Activated naive CD4-positive, alpha-beta T cell treated with anti-CD3 and anti-CD28 coated beads, Interleukin-2, amount 10 ng/mL, durations not matched to agents 7 days and 5 days (primary cell): ENCODE measurements at regions not wholly inside any gene's neighbourhood (a gene's known extent, or its start where the extent isn't known, plus 50 kb on each side); places are given as distances from the start of the nearest gene placed in this dataset.
"Not testable (repeated sequence)": the region's sequence is repeated elsewhere in the genome, so short reads cannot be mapped to it uniquely, and the experiment has no call there.

Experiments
- CTCF ChIA-PET: fragments of 350-600 bp; sonication (Branson Sonifier 250); formaldehyde crosslinking; loops from one replicate; lab custom pipeline; 2021; ENCODE audit warnings: antibody characterized with exemption; lab: Charles Lee
- DNase-seq: peaks from one replicate; pipeline ENCODE4 v3.0.0-alpha.2; 2020
- H3K27ac Mint-ChIP-seq: one replicate; pipeline ENCODE4 v1.8.0; 2021; ENCODE audit warnings: mild to moderate bottlenecking, moderate library complexity, mixed read lengths
- H3K27me3 Mint-ChIP-seq: one replicate; pipeline ENCODE4 v1.8.0; 2021; ENCODE audit warnings: mild to moderate bottlenecking, mixed read lengths
- H3K36me3 Mint-ChIP-seq: one replicate; pipeline ENCODE4 v1.8.0; 2021; ENCODE audit warnings: mixed read lengths
- H3K4me1 Mint-ChIP-seq: one replicate; pipeline ENCODE4 v1.8.0; 2021; ENCODE audit warnings: mixed read lengths
- H3K4me3 Mint-ChIP-seq: one replicate; pipeline ENCODE4 v1.8.0; 2021; ENCODE audit warnings: mild to moderate bottlenecking, moderate library complexity, mixed read lengths
- H3K9me3 Mint-ChIP-seq: one replicate; pipeline ENCODE4 v1.8.0; 2021; ENCODE audit warnings: mixed read lengths

DNA sequence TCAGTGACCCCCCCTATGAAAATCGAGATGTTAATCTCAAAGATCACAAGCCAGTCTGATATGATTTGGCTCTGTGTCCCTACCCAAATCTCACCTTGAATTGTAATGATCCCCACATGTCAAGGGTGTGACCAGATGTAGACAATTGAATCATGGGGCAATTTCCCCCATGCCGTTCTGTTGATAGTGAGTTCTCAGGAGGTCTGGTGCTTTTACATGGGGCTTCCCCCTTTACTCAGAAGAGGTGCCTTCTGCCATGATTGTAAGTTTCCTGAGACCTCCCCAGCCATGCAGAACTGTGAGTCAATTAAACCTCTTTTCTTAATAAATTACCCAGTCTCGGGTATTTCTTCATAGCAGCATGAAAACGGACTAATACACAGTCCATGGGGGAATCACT lies 459.5 kb downstream of the MFSD1 start:
- not testable (repeated sequence) for H3K4me3 Mint-ChIP-seq
- CTCF ChIA-PET = interaction anchor here (0.6 to 3.2 kb wide), 6 partner anchors 9 to 615 kb away, joined by 3 to 49 read pairs (median 6); no protein-coding TSS in a partner anchor

DNA sequence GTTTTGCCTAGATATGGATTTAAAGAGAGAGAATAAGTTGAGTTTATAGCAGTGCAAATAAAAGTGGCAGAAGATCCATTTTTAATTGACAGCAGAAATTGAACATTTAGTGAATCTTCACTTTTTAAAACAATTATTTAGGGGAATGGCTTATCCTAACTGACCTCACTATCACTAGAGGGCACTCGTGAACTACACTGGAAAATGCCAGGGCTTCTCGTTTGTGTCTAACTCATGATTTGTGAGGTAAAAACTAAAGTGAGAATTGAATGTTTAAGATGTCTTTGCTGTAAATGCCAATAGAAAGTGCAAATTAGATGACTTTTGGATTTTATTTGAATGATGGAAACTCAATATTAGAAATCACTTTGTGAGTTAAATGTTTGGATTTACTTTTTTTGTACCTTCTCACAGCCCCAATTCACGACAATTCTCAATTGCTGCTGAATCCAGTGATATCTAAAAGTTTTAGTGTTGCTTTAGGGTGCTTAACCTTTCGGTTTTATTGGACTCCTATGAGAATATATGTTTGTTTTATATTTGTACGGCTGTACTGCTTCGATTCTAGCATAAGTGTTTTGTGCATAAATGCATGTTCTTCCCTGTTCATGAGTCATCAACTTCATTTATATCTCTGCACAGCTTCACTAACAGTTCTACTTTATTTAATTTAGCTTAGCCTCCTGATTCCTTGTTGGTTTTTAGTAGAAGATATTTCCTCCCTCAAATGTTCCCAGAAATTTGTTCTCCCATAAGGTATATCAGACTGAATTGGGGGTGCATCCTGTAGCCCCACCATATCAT lies 462.1 kb downstream of the MFSD1 start:
- Mint-ChIP-seq H3K27ac (no peak overlapping the region), H3K4me3 (no peak overlapping the region), H3K9me3 (no peaks in the 10 kb centered on the region), H3K4me1 (no peaks in the 10 kb centered on the region), H3K27me3 (no peaks in the 10 kb centered on the region), H3K36me3 (no peaks in the 10 kb centered on the region)
- DNase-seq = peak; percentile 26
- CTCF ChIA-PET = interaction anchor here (0.9 to 3.2 kb wide), 3 partner anchors 11 to 541 kb away, joined by 4 to 24 read pairs (median 7); no protein-coding TSS in a partner anchor

More for the DNA sequence above, 459.5 kb downstream of the MFSD1 start:
- not testable (repeated sequence) for H3K4me1 Mint-ChIP-seq, H3K27ac Mint-ChIP-seq, DNase-seq, H3K36me3 Mint-ChIP-seq, H3K27me3 Mint-ChIP-seq, H3K9me3 Mint-ChIP-seq

DNA sequence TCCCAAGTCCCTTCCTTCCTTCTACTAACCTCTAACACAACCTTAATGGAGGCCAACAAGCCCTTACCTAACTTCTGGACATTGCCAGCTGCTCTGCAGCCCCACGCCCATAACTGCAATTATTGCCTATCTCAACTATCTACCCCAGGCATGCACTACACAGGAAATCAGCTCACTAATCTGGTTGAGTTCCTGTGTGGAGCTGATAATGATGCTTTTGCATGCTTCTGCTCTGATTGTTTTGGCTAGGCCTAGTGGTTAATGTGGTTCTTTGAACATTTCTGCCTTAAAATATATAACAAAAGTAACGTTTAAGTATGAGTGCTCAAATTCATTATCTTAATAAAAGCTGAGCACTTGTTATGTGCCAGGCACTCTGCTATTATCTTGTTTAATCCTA lies 463.9 kb downstream of the MFSD1 start:
- no peak overlapping the region for H3K27ac Mint-ChIP-seq
- no peaks in the 10 kb centered on the region for H3K9me3 Mint-ChIP-seq
- H3K36me3 Mint-ChIP-seq = no peaks in the 10 kb centered on the region
- CTCF ChIA-PET = interaction anchor here (1.2 to 3.2 kb wide), 4 partner anchors 9 to 539 kb away, joined by 3 to 24 read pairs (median 6); no protein-coding TSS in a partner anchor
- no peak for DNase-seq
- no peak overlapping the region for H3K4me3 Mint-ChIP-seq
- H3K4me1 Mint-ChIP-seq = no peaks in the 10 kb centered on the region
- H3K27me3 Mint-ChIP-seq = no peaks in the 10 kb centered on the region

DNA sequence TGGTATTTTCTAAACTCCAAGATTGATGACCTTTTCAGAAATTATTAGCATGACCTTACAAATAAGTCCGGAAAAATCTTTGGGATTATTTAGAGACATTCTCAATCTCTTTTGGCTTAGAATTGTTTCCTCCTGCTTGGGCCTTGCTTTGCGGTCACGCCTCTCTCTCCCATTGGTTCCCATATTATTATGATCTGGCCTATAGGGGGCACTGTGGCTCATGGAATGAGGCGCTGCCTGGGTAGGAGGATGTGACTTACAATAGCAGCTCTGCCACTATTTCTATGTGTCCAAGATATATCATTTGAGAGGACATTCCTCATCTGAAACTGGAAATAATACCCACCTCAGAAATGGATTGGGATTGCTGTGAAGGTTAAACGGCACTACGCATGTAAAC lies 464.9 kb downstream of the MFSD1 start:
- H3K9me3 Mint-ChIP-seq = no peaks in the 10 kb centered on the region
- no peak overlapping the region for H3K27ac Mint-ChIP-seq
- H3K4me1 Mint-ChIP-seq = no peaks in the 10 kb centered on the region
- CTCF ChIA-PET = interaction anchor here (1.1 to 3.2 kb wide), 4 partner anchors 10 to 538 kb away, joined by 3 to 24 read pairs (median 6); no protein-coding TSS in a partner anchor
- no peak overlapping the region for H3K4me3 Mint-ChIP-seq
- no peaks in the 10 kb centered on the region for H3K36me3 Mint-ChIP-seq
- DNase-seq = no peak
- no peaks in the 10 kb centered on the region for H3K27me3 Mint-ChIP-seq

DNA sequence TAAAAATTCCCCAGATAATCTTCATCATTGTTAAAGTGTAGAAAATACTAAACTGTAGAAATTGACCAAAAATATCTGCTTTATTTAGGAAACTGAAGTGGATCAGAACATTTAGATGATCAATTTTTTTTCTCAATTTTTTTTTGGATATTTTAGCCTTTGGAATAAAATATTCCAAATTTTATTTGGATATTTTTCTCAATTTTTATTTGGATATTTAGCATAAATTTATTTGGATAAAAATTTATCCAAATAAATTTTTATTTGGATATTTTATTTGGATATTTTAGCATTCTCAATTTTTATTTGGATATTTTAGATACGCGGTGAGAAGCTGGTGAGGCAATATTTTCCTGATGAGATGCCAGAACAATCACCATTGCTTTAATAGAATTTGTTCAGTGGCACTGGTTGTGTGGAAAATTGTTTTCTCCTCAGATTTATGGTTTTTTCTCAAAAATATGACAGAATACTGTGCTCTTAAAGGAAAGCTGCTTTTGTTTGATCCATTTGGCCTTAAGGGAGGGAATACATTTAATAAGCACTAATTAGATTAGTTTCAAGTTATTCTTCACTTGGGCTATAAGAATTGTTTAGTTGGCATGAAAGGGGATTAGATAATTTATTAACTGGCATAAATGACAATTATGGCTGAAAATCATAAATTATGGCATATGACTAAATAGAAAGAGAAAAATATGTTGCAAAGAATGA lies 470.1 kb downstream of the MFSD1 start:
- no peaks in the 10 kb centered on the region for H3K4me1 Mint-ChIP-seq
- H3K9me3 Mint-ChIP-seq = no peaks in the 10 kb centered on the region
- no peak for DNase-seq
- no peaks in the 10 kb centered on the region for H3K36me3 Mint-ChIP-seq
- no peak overlapping the region for H3K27ac Mint-ChIP-seq
- no peak overlapping the region for H3K4me3 Mint-ChIP-seq
- CTCF ChIA-PET = no interaction called here
- H3K27me3 Mint-ChIP-seq = no peaks in the 10 kb centered on the region

DNA sequence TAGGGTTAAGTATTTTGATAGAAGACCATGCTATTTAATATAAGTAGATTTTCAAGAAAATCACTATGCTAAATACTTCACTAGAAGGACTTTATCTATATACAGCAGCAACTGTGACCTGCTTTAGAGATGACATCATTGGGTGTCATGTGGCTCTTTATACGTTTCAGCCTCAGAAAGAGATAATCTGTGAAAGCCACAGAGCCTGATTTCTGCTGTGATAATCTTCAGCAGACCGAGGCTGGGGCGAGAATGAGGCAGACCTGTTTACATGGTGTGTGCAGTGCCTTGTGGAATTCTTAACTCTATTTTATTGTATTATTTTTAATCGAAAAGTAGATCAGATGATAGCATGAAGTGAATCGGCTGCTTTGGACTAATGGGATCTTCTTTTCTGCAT lies 471.2 kb downstream of the MFSD1 start:
- Mint-ChIP-seq H3K36me3 (no peaks in the 10 kb centered on the region), H3K4me3 (no peak overlapping the region), H3K27me3 (no peaks in the 10 kb centered on the region), H3K27ac (no peak overlapping the region), H3K9me3 (no peaks in the 10 kb centered on the region), H3K4me1 (no peaks in the 10 kb centered on the region)
- no peak for DNase-seq
- CTCF ChIA-PET = interaction anchor here (0.6 kb wide), 1 partner anchor 356 kb away, joined by 3 read pairs; no protein-coding TSS in a partner anchor

DNA sequence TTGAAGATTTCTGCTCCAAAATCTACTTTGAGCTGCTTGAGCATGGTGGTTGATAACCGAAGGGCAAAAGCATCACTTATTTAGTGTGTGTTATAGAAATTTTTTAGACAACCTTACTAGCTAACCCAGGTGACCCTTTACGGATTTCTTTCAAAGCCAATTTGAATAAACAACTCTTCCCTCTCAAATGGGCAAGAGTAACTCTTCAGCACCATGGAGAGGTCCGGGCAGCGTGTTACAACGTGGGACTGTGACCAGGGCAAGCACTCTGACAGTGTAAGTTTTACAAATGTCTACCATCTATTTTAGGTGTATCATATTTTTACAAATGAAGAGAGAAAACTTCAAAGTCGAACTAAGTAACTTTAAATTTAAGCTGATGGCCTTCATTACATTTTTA lies 471.8 kb downstream of the MFSD1 start:
- peak; percentile 42 for DNase-seq
- Mint-ChIP-seq H3K27ac (no peak overlapping the region), H3K4me3 (no peak overlapping the region), H3K27me3 (no peaks in the 10 kb centered on the region), H3K4me1 (no peaks in the 10 kb centered on the region), H3K36me3 (no peaks in the 10 kb centered on the region), H3K9me3 (no peaks in the 10 kb centered on the region)
- CTCF ChIA-PET = interaction anchor here (0.6 to 1.2 kb wide), 2 partner anchors 13 to 356 kb away, joined by 3 read pairs; no protein-coding TSS in a partner anchor

DNA sequence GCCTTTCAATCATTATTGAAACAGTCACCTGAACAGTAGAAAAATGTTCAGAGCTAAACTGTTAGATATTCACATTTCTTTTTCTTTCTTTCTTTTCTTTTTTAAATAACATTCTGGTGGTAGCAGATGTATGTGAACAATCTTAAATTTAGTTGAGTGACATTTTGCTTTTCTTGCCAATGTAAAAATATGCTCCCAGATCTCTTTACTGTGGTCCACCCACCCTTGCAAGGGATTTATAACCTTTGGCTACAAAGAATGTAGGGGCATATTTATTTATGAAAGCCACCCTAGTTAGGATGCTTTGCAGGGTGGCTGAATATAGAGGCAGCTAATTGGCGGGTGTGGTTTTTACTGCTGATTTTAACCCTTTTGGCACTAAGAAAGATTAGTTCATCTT lies 473.9 kb downstream of the MFSD1 start:
- Mint-ChIP-seq H3K4me1 (no peaks in the 10 kb centered on the region), H3K27me3 (no peaks in the 10 kb centered on the region), H3K4me3 (no peak overlapping the region), H3K27ac (no peak overlapping the region), H3K9me3 (no peaks in the 10 kb centered on the region), H3K36me3 (no peaks in the 10 kb centered on the region)
- DNase-seq = no peak
- CTCF ChIA-PET = no interaction called here

DNA sequence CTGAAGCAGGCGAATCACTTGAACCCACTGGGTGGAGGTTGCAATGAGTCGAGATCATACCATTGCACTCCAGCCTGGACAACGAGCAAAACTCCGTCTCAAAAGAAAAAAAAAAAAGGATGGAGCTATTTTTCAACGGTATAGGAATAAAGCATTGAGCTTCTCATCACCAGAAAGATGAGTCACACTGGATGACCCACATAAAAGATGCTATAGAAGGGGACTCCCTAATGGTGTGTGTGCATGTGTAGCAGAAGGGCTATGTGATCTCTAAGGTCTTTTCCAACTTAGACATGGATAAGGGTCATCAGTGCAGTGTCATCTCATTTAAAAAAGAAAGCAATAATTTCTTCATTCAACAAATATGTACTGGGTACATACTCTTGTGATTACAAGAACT lies 476.0 kb downstream of the MFSD1 start:
- CTCF ChIA-PET = interaction anchor here (0.6 to 0.7 kb wide), 2 partner anchors 11 to 13 kb away, joined by 3 read pairs; no protein-coding TSS in a partner anchor
- no peaks in the 10 kb centered on the region for H3K9me3 Mint-ChIP-seq

DNA sequence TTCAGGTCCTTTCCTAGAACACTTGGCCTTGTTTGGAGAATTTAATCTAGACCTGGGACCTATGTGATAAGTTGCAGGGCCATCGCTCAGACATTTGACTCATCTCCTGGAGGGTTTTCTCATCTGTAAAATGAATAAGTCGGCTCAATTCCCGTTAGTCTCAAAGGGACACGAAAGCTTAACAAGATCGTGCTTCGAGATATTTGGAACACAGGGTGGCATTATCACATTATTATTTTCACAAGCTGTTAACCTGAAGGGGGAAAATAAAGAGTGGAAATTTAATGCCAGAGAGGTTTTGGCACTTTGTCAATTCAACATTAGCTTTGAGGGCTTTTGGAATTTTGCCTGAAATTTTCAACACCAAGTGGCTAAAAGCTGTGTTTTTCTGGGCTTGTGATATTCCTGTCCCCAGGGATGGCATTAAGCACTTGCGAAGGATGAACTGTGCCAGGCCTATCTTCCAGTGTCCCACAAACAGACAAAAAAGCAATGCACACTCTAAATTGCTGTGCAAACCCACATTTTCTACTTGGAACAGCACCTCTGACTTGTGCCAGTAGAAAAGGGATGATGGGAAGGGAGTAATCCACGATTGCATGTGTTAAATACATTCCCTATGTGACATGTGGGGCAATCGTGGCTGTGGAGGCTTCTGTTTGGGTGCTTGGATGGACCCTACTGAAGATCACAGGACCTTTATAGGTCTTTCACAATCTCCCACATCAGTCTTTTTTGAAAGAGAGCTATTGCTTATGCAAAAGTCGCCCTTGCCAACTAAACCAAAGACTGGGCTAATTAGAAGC lies 478.7 kb downstream of the MFSD1 start:
- Mint-ChIP-seq H3K27me3 (no peaks in the 10 kb centered on the region), H3K36me3 (no peaks in the 10 kb centered on the region), H3K4me3 (no peak overlapping the region), H3K4me1 (no peaks in the 10 kb centered on the region), H3K27ac (no peak overlapping the region), H3K9me3 (no peaks in the 10 kb centered on the region)
- CTCF ChIA-PET = no interaction called here
- DNase-seq = no peak

More for the DNA sequence above, 476.0 kb downstream of the MFSD1 start:
- no peak for DNase-seq
- H3K27me3 Mint-ChIP-seq = no peaks in the 10 kb centered on the region
- no peaks in the 10 kb centered on the region for H3K36me3 Mint-ChIP-seq
- H3K4me1 Mint-ChIP-seq = no peaks in the 10 kb centered on the region
- H3K27ac Mint-ChIP-seq = no peak overlapping the region
- no peak overlapping the region for H3K4me3 Mint-ChIP-seq

DNA sequence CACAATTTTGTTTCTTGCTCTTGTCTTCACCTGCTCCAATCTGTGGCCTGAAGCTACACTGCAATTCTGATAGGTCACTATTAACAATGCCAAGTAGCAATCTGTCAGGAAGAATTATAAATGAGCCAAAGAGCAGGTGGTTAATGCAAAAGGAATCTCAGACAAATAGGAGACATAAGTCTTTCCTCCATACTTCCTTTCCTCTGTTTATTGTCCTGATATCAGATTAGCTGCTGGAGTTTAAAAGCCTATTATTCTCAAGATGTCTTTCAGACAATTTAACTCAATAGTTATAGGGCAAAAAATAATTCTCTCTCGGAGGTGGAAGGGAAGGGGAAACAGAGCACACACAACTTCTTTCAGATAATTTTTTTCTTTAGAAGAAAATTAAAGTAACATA lies 491.6 kb downstream of the MFSD1 start:
- H3K9me3 Mint-ChIP-seq = no peaks in the 10 kb centered on the region
- no peak for DNase-seq

DNA sequence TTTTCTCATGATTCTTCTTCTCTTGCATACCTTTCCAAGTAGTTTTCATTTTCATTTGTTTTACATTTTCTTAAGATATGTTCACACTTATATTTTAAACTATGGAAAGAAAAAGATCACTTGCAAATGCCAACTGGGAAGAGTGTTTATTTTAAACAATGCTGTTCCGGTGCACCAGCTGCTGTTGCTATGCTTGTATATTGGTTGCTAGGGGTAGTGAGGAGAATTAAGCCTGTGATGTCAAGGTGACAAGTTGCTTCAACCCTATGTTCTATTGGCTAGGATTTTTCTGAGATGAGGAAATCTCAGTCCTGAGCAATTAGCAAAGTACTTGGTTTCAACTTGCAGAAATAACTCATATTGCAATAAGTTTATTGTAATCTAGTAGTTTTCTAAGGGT lies 500.1 kb downstream of the MFSD1 start:
- Mint-ChIP-seq H3K27ac (no peak overlapping the region), H3K9me3 (no peaks in the 10 kb centered on the region), H3K4me1 (no peaks in the 10 kb centered on the region), H3K36me3 (no peaks in the 10 kb centered on the region), H3K4me3 (no peak overlapping the region), H3K27me3 (no peaks in the 10 kb centered on the region)
- no peak for DNase-seq
- CTCF ChIA-PET = no interaction called here

More for the DNA sequence above, 491.6 kb downstream of the MFSD1 start:
- H3K4me1 Mint-ChIP-seq = no peaks in the 10 kb centered on the region
- no peaks in the 10 kb centered on the region for H3K27me3 Mint-ChIP-seq
- H3K36me3 Mint-ChIP-seq = no peaks in the 10 kb centered on the region
- H3K4me3 Mint-ChIP-seq = no peak overlapping the region
- CTCF ChIA-PET = no interaction called here
- no peak overlapping the region for H3K27ac Mint-ChIP-seq

DNA sequence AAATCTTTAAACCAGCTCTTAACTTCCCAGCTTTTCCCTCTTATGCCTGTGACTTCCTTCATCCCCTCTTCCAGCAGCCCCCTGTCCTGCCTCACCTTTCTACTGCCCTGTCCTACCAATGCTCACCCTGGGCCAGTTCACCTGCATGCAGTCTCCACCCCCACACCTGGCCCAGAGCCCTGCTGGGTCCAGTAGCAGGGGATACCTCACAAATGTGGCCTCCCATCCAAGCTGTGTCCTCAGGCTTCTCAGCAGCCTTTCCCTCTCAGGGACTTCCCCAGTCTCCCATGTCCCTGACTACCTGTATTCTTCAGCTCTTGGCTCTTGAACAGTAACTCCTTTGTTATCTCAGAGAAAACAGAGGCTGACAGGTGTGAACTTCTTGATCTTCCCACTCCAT lies 503.2 kb downstream of the MFSD1 start:
- H3K36me3 Mint-ChIP-seq = no peaks in the 10 kb centered on the region
- no peaks in the 10 kb centered on the region for H3K27me3 Mint-ChIP-seq
- H3K27ac Mint-ChIP-seq = no peak overlapping the region
- no peak overlapping the region for H3K4me3 Mint-ChIP-seq
- no peak for DNase-seq
- H3K9me3 Mint-ChIP-seq = peaks cover 2% of the 10 kb centered on the region
- CTCF ChIA-PET = no interaction called here
- H3K4me1 Mint-ChIP-seq = no peaks in the 10 kb centered on the region

DNA sequence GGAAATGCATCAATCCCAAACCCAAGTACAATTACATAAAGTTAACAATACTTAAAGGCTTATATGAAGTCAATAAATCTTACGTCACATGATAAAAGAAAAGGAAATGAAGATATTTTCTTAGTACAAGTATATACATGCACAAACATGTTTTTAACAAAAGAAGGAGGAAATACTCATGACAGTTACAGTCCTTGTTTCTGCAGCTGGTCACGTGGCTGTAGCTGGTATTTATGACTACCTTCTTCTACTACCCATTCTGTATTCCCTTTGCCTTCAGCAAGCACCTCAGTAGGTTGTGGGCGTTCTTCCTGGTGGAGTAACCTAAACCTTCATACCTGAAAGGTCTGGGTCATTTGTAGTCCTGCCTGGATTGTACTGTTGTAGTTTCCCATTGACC lies 514.9 kb downstream of the MFSD1 start:
- H3K9me3 Mint-ChIP-seq, H3K4me1 Mint-ChIP-seq, CTCF ChIA-PET, H3K27me3 Mint-ChIP-seq, DNase-seq, H3K36me3 Mint-ChIP-seq, H3K4me3 Mint-ChIP-seq, H3K27ac Mint-ChIP-seq: not testable (repeated sequence)
